ENCODE measurements at regions not wholly inside any gene's neighbourhood (a gene's known extent, or its start where the extent isn't known, plus 50 kb on each side); places are given as distances from the start of the nearest gene placed in this dataset.

- Histone ChIP-seq H3K27me3 (ENCODE audit: insufficient read depth, low read length) (peaks cover 36% of the 10 kb centered on the region), H2AFZ (ENCODE audit: low read length) (no peak overlapping the region), H3K4me1 (ENCODE audit: insufficient read depth, low read length) (peaks cover 7% of the 10 kb centered on the region), H3K79me2 (ENCODE audit: insufficient read depth, low read length) (no peaks in the 10 kb centered on the region), H3K36me3 (ENCODE audit: insufficient read depth, low read length) (no peaks in the 10 kb centered on the region), H4K20me1 (ENCODE audit: insufficient read depth, low read length) (no peaks in the 10 kb centered on the region), H3K4me2 (ENCODE audit: insufficient read depth, low read length) (no peak overlapping the region), H3K9me3 (ENCODE audit: low read depth, low read length) (no peaks in the 10 kb centered on the region), H3K4me3 (ENCODE audit: insufficient read depth, low read length) (no peak overlapping the region), H3K27ac (ENCODE audit: low read depth, low read length) (no peak overlapping the region)
- DNase-seq (ENCODE audit: insufficient read length, low spot score, missing footprints), result no peak
- TF ChIP-seq CTCF (IDR thresholded peaks at IDR 0.05; ENCODE audit: extremely low read depth, low read depth, low read length), result no peak
Observed at GRCh38 chr3:194867270-194867983, 181.7 kb downstream of the FAM43A start.

- H2AFZ ChIP-seq (ENCODE audit: low read length), result no peak overlapping the region
- peaks cover 8% of the 10 kb centered on the region for H3K4me1 ChIP-seq (ENCODE audit: insufficient read depth, low read length)
- TF ChIP-seq CTCF (IDR thresholded peaks at IDR 0.05; ENCODE audit: extremely low read depth, low read depth, low read length), result no peak
- DNase-seq (ENCODE audit: insufficient read length, low spot score, missing footprints), result no peak
- H3K36me3 ChIP-seq (ENCODE audit: insufficient read depth, low read length), result no peaks in the 10 kb centered on the region
- H3K4me2 ChIP-seq (ENCODE audit: insufficient read depth, low read length), result no peak overlapping the region
- H3K79me2 ChIP-seq (ENCODE audit: insufficient read depth, low read length), result no peaks in the 10 kb centered on the region
- no peak overlapping the region for H3K4me3 ChIP-seq (ENCODE audit: insufficient read depth, low read length)
- H4K20me1 ChIP-seq (ENCODE audit: insufficient read depth, low read length), result no peaks in the 10 kb centered on the region
- peaks cover 26% of the 10 kb centered on the region for H3K27me3 ChIP-seq (ENCODE audit: insufficient read depth, low read length)
- H3K27ac ChIP-seq (ENCODE audit: low read depth, low read length), result no peak overlapping the region
- no peaks in the 10 kb centered on the region for H3K9me3 ChIP-seq (ENCODE audit: low read depth, low read length)
Observed at GRCh38 chr3:194868831-194869230, 183.1 kb downstream of the FAM43A start.

- Histone ChIP-seq H4K20me1 (ENCODE audit: insufficient read depth, low read length) (no peaks in the 10 kb centered on the region), H3K36me3 (ENCODE audit: insufficient read depth, low read length) (no peaks in the 10 kb centered on the region), H3K9me3 (ENCODE audit: low read depth, low read length) (no peaks in the 10 kb centered on the region), H3K4me2 (ENCODE audit: insufficient read depth, low read length) (no peak overlapping the region), H3K79me2 (ENCODE audit: insufficient read depth, low read length) (no peaks in the 10 kb centered on the region), H2AFZ (ENCODE audit: low read length) (no peak overlapping the region), H3K27ac (ENCODE audit: low read depth, low read length) (peak overlapping the region; percentile 27), H3K4me3 (ENCODE audit: insufficient read depth, low read length) (no peak overlapping the region), H3K27me3 (ENCODE audit: insufficient read depth, low read length) (peaks cover 23% of the 10 kb centered on the region), H3K4me1 (ENCODE audit: insufficient read depth, low read length) (peaks cover 8% of the 10 kb centered on the region)
- TF ChIP-seq CTCF (IDR thresholded peaks at IDR 0.05; ENCODE audit: extremely low read depth, low read depth, low read length), result peak; percentile 7
- DNase-seq (ENCODE audit: insufficient read length, low spot score, missing footprints), result no peak
Observed at GRCh38 chr3:194869482-194870169, 183.9 kb downstream of the FAM43A start.

GRCh38 chr3:194870394-194871110 is 184.9 kb downstream of the FAM43A start:
- H3K4me2 ChIP-seq (ENCODE audit: insufficient read depth, low read length), result no peak overlapping the region
- H3K9me3 ChIP-seq (ENCODE audit: low read depth, low read length), result no peaks in the 10 kb centered on the region
- TF ChIP-seq CTCF (IDR thresholded peaks at IDR 0.05; ENCODE audit: extremely low read depth, low read depth, low read length), result no peak
- H3K4me1 ChIP-seq (ENCODE audit: insufficient read depth, low read length), result peaks cover 8% of the 10 kb centered on the region
- H3K4me3 ChIP-seq (ENCODE audit: insufficient read depth, low read length), result no peak overlapping the region
- H4K20me1 ChIP-seq (ENCODE audit: insufficient read depth, low read length), result no peaks in the 10 kb centered on the region
- H2AFZ ChIP-seq (ENCODE audit: low read length), result no peak overlapping the region
- H3K27ac ChIP-seq (ENCODE audit: low read depth, low read length), result peak overlapping the region; percentile 19
- DNase-seq (ENCODE audit: insufficient read length, low spot score, missing footprints), result no peak
- no peaks in the 10 kb centered on the region for H3K79me2 ChIP-seq (ENCODE audit: insufficient read depth, low read length)
- no peaks in the 10 kb centered on the region for H3K36me3 ChIP-seq (ENCODE audit: insufficient read depth, low read length)
- H3K27me3 ChIP-seq (ENCODE audit: insufficient read depth, low read length), result peaks cover 18% of the 10 kb centered on the region
